Endothelial cell of umbilical vein (primary cell): ENCODE measurements at regions not wholly inside any gene's neighbourhood (a gene's known extent, or its start where the extent isn't known, plus 50 kb on each side); places are given as distances from the start of the nearest gene placed in this dataset.

Experiments
- BruUV-seq: library from RNA; stranded (reverse); fragments of 400-500 nt; replicated peaks from 2 replicates; lab custom pipeline; 2021; lab: Mats Ljungman, UMichigan
- CTCF ChIA-PET: fragments of 300-600, 350-600 bp; sonication (Branson Sonifier 250); formaldehyde crosslinking; loops from one replicate; lab custom pipeline; 2021; ENCODE audit warnings: antibody characterized with exemption, inconsistent platforms; lab: Charles Lee
- POLR2A ChIA-PET: fragments of 300-600, 350-600 bp; sonication (Branson Sonifier 250); formaldehyde crosslinking; loops from one replicate; lab custom pipeline; 2021; ENCODE audit warnings: antibody characterized with exemption, inconsistent platforms; lab: Charles Lee
- DNase-seq: peaks from one replicate; pipeline ENCODE4 v3.0.0-alpha.2; 2011; ENCODE audit warnings: low read depth, low spot score
- FAIRE-seq: peaks from 2 replicates; lab custom pipeline; 2011; peaks lifted over from hg19 to GRCh38; lab: Jason Lieb, UNC
- H2AFZ ChIP-seq: 2 replicates; pipeline ENCODE4 v1.6.0; 2012; ENCODE audit warnings: low read depth, low read length, control low read depth, inconsistent platforms
- H3K27ac ChIP-seq: 2 replicates; pipeline ENCODE4 v1.5.1; 2011; ENCODE audit warnings: low read depth, mild to moderate bottlenecking, control low read depth, low read length, moderate library complexity; ENCODE audit not compliant: insufficient read depth
- H3K27me3 ChIP-seq, 2 experiments: 2 replicates each; pipeline versions ENCODE4 v1.6.0 to v1.6.1; 2011; ENCODE audit warnings: low read length in 2 of 2, mixed read lengths in 1 of 2; ENCODE audit not compliant: control insufficient read depth in 2 of 2, insufficient read depth in 2 of 2
- H3K36me3 ChIP-seq, 2 experiments: 2 replicates in 1 of 2; 3 replicates in 1 of 2; pipeline ENCODE4 v1.5.1; 2011; ENCODE audit warnings: low read length in 2 of 2, mild to moderate bottlenecking in 1 of 2, moderate library complexity in 1 of 2; ENCODE audit not compliant: control insufficient read depth in 2 of 2, insufficient read depth in 2 of 2; ENCODE audit errors: extremely low read depth in 1 of 2
- H3K4me1 ChIP-seq: 3 replicates; pipeline ENCODE4 v1.5.1; 2011; ENCODE audit warnings: mild to moderate bottlenecking, low read length; ENCODE audit not compliant: control insufficient read depth, insufficient read depth; ENCODE audit errors: extremely low read depth
- H3K4me2 ChIP-seq: 2 replicates; pipeline ENCODE4 v1.6.1; 2011; ENCODE audit warnings: low read length, control low read depth, mixed read lengths; ENCODE audit not compliant: insufficient read depth
- H3K4me3 ChIP-seq, 3 experiments: fragments of 200-600 bp in 1 of 3; sonication (generic), shearing (Covaris generic) in 1 of 3; replicated peaks in 1 of 3; 2 replicates each; pipeline ENCODE4 v1.5.1; 2011 to 2016; ENCODE audit warnings: control low read depth in 3 of 3, low read length in 3 of 3, mild to moderate bottlenecking in 2 of 3, inconsistent platforms in 1 of 3, low read depth in 1 of 3, moderate library complexity in 1 of 3; ENCODE audit not compliant: insufficient read depth in 1 of 3
- H3K79me2 ChIP-seq: 2 replicates; pipeline ENCODE4 v1.6.0; 2012; ENCODE audit warnings: low read length, inconsistent platforms; ENCODE audit not compliant: control insufficient read depth, insufficient read depth
- H3K9ac ChIP-seq: replicated peaks from 2 replicates; pipeline ENCODE3; 2011; ENCODE audit warnings: low read length, control low read depth; ENCODE audit not compliant: insufficient read depth; ENCODE audit errors: extremely low read depth
- H3K9me1 ChIP-seq: replicated peaks from 3 replicates; pipeline ENCODE4 v1.6.0; 2011; ENCODE audit warnings: mild to moderate bottlenecking, low read length; ENCODE audit not compliant: control insufficient read depth, insufficient read depth; ENCODE audit errors: extremely low read depth
- H3K9me3 ChIP-seq: replicated peaks from 2 replicates; pipeline ENCODE4 v1.5.1; 2012; ENCODE audit warnings: low read length, inconsistent platforms; ENCODE audit not compliant: control insufficient read depth, insufficient read depth
- H4K20me1 ChIP-seq: replicated peaks from 2 replicates; pipeline ENCODE3; 2011; ENCODE audit warnings: mild to moderate bottlenecking, low read length; ENCODE audit not compliant: control insufficient read depth, insufficient read depth; ENCODE audit errors: extremely low read depth
- EZH2 ChIP-seq: IDR thresholded peaks from 2 replicates; pipeline ENCODE4 v1.6.1; 2012; ENCODE audit warnings: borderline replicate concordance, low read depth, mild to moderate bottlenecking, moderate library complexity, low read length, inconsistent platforms; ENCODE audit not compliant: severe bottlenecking
- FOS ChIP-seq: IDR thresholded peaks from 2 replicates; pipeline ENCODE4 v1.6.1; 2011; ENCODE audit warnings: mild to moderate bottlenecking, low read length, moderate library complexity, borderline replicate concordance; ENCODE audit not compliant: insufficient read depth
- GATA2 ChIP-seq: IDR thresholded peaks from 2 replicates; pipeline ENCODE4 v1.7.0; 2011; ENCODE audit warnings: low read depth, mild to moderate bottlenecking, moderate library complexity, mixed read lengths, low read length; ENCODE audit not compliant: insufficient read length, insufficient read depth
- JUN ChIP-seq: IDR thresholded peaks from 2 replicates; pipeline ENCODE4 v1.6.1; 2011; ENCODE audit warnings: borderline replicate concordance, low read depth; ENCODE audit not compliant: insufficient read length, insufficient read depth
- MYC ChIP-seq: IDR thresholded peaks from one replicate; pipeline ENCODE4 v1.6.1; 2011; ENCODE audit warnings: mild to moderate bottlenecking, low read depth, low read length
- POLR2A ChIP-seq: IDR thresholded peaks from 2 replicates; pipeline ENCODE4 v1.6.1; 2012; ENCODE audit warnings: low read depth, mild to moderate bottlenecking, control low read depth, low read length
- POLR2AphosphoS5 ChIP-seq: IDR thresholded peaks from 2 replicates; pipeline ENCODE4 v1.6.1; 2012; ENCODE audit warnings: low read depth, mild to moderate bottlenecking, control low read depth, low read length, moderate library complexity; ENCODE audit not compliant: insufficient read depth
- dilution Hi-C: fragments of 300-500 bp; cut with MboI; formaldehyde crosslinking; loops from one replicate; pipeline ENCODE4 v1.15.0; 2019; ENCODE audit warnings: low sequenced_read_pairs; ENCODE audit not compliant: extremely low pct_ligation_motif_present
- intact Hi-C: fragments of 100-400 bp; cut with micrococcal nuclease; formaldehyde crosslinking; loops from one replicate; pipeline ENCODE4 v1.10.0; 2022
- TF ChIP-seq, protein P1 (sequence below), 2 donors: IDR thresholded peaks; 1 replicate in 1 of 2; 2 replicates in 1 of 2; pipeline ENCODE4 v1.5.1; 2011; ENCODE audit warnings: low read length in 2 of 2, mild to moderate bottlenecking in 2 of 2, moderate library complexity in 2 of 2, control low read depth in 1 of 2, inconsistent platforms in 1 of 2, low read depth in 1 of 2; ENCODE audit not compliant: insufficient read depth in 1 of 2; ENCODE audit errors: extremely low read depth in 1 of 2
- TF ChIP-seq, protein P2 (sequence below): IDR thresholded peaks from 2 replicates; pipeline ENCODE4 v1.6.1; 2011; ENCODE audit not compliant: insufficient read depth, insufficient read length

DNA sequence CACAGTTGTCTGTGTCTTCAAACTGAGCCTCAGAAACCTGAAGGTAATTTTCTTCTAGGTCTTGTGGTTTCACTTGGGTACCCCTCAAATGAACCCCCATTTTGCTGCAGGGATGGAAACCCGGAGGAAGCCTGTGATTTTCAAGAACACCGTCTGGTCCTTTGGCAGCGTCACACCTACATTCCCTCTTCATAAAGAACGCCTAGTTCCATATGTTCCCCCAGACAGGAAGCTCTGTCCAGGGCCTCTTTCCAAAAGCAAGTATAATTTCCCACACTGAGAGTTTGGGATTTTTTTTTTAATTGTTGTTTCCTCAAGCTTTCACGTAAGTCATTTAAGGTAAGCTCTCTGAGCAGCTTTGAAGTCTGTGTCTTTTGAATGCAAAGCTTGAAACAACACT, 515.0 kb downstream of the TMEM114 start:
- no peak overlapping the region for H3K27ac ChIP-seq
- no peaks in the 10 kb centered on the region for H3K4me1 ChIP-seq
- CTCF ChIA-PET, result no interaction called here
- no TSS peak for BruUV-seq
- no peaks in the 10 kb centered on the region for H3K9me1 ChIP-seq
- no peaks in the 10 kb centered on the region for H3K36me3 ChIP-seq
- POLR2A ChIA-PET, result no interaction called here
- no peak overlapping the region for H3K9ac ChIP-seq
- H4K20me1 ChIP-seq, result no peaks in the 10 kb centered on the region
- dilution Hi-C loops, result no loop called here
- H3K4me3 ChIP-seq, result no peak overlapping the region
- no peaks in the 10 kb centered on the region for H3K79me2 ChIP-seq
- TF ChIP-seq, protein P1, sequence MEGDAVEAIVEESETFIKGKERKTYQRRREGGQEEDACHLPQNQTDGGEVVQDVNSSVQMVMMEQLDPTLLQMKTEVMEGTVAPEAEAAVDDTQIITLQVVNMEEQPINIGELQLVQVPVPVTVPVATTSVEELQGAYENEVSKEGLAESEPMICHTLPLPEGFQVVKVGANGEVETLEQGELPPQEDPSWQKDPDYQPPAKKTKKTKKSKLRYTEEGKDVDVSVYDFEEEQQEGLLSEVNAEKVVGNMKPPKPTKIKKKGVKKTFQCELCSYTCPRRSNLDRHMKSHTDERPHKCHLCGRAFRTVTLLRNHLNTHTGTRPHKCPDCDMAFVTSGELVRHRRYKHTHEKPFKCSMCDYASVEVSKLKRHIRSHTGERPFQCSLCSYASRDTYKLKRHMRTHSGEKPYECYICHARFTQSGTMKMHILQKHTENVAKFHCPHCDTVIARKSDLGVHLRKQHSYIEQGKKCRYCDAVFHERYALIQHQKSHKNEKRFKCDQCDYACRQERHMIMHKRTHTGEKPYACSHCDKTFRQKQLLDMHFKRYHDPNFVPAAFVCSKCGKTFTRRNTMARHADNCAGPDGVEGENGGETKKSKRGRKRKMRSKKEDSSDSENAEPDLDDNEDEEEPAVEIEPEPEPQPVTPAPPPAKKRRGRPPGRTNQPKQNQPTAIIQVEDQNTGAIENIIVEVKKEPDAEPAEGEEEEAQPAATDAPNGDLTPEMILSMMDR (IDR thresholded peaks at IDR 0.05; ENCODE audit: extremely low read depth in 1 of 2, insufficient read depth in 1 of 2, low read depth in 1 of 2, low read length in 2 of 2), result no peak
- TF ChIP-seq EZH2 (no peak), FOS (no peak), POLR2AphosphoS5 (no peak), MYC (no peak), GATA2 (no peak), JUN (no peak), POLR2A (no peak)
- TF ChIP-seq, protein P2, sequence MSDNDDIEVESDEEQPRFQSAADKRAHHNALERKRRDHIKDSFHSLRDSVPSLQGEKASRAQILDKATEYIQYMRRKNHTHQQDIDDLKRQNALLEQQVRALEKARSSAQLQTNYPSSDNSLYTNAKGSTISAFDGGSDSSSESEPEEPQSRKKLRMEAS, result no peak
- no peaks in the 10 kb centered on the region for H3K27me3 ChIP-seq
- no peak overlapping the region for H3K4me2 ChIP-seq
- H3K9me3 ChIP-seq, result peaks cover 6% of the 10 kb centered on the region
- intact Hi-C loops, result no loop called here
- DNase-seq, result no peak
- FAIRE-seq, result no peak
- H2AFZ ChIP-seq, result no peak overlapping the region
